Psoas muscle (tissue), 7 donors: ENCODE measurements at regions not wholly inside any gene's neighbourhood (a gene's known extent, or its start where the extent isn't known, plus 50 kb on each side); places are given as distances from the start of the nearest gene placed in this dataset.
"Not testable (repeated sequence)": the region's sequence is repeated elsewhere in the genome, so short reads cannot be mapped to it uniquely, and the experiment has no call there.

ENCODE experiments used
- ATAC-seq, 4 donors: fragments of 200-7000 bp; cut with Tn5 transposase; one replicate each; pipeline ENCODE4 v1.9.1; 2020; ENCODE audit warnings: moderate library complexity in 3 of 4, mild to moderate bottlenecking in 2 of 4
- DNase-seq, 2 donors: peaks; one replicate each; pipeline ENCODE4 v3.0.0-alpha.2; 2020
- H3K27ac ChIP-seq: fragments of 200-600 bp; one replicate; pipeline ENCODE4 v1.8.0; 2022
- H3K27me3 ChIP-seq, 3 donors: fragments of 200-600 bp in 1 of 3; one replicate each; pipeline versions ENCODE4 v1.6.1 to v1.8.0; 2013 to 2022; ENCODE audit warnings: low read length in 2 of 3, mild to moderate bottlenecking in 2 of 3, moderate library complexity in 1 of 3; ENCODE audit not compliant: insufficient read depth in 3 of 3
- H3K36me3 ChIP-seq, 2 donors: fragments of 200-600 bp in 1 of 2; one replicate each; pipeline versions ENCODE4 v1.6.1 to v1.8.0; 2013 to 2022; ENCODE audit warnings: low read depth in 1 of 2, mild to moderate bottlenecking in 1 of 2, moderate library complexity in 1 of 2; ENCODE audit not compliant: insufficient read depth in 1 of 2
- H3K4me1 ChIP-seq: fragments of 200-600 bp; one replicate; pipeline ENCODE4 v1.8.0; 2022
- H3K4me3 ChIP-seq: fragments of 200-600 bp; one replicate; pipeline ENCODE4 v1.8.0; 2022; ENCODE audit warnings: mild to moderate bottlenecking
- H3K9me3 ChIP-seq: fragments of 200-600 bp; one replicate; pipeline ENCODE4 v1.8.0; 2022
- WGBS, 3 donors: extraction: QIAGEN DNeasy Blood & Tissue Kit; methylation state at CpG; one replicate each; pipeline versions ENCODE4 v1.1.6 to v1.1.7; 2013; 5-methylcytosine and 5-hydroxymethylcytosine counted together
- intact Hi-C, 2 donors: fragments of 100-400 bp; cut with DNase I; formaldehyde crosslinking; loops; one replicate each; pipeline versions ENCODE4 v1.11.0 to v1.14.2; 2022
- TF ChIP-seq, protein P1 (sequence below): fragments of 200-600 bp; IDR thresholded peaks from one replicate; pipeline ENCODE4 v1.8.0; 2022; ENCODE audit warnings: antibody characterized with exemption
- donor health status: healthy with polysubstance abuse.
- donor health status: DM: no; HTN: no; CAD: no; lungs with moderate emphysema.
- donor health status: Bipolar disorder and iron deficiency.
- donor health status: healthy.
- donor health status: DM: yes; HTN: yes; CAD: no.
- donor health status: DM: no; HTN: no; CAD: no.
- donor health status: DM: yes; HTN: yes; CAD: no.

DNA sequence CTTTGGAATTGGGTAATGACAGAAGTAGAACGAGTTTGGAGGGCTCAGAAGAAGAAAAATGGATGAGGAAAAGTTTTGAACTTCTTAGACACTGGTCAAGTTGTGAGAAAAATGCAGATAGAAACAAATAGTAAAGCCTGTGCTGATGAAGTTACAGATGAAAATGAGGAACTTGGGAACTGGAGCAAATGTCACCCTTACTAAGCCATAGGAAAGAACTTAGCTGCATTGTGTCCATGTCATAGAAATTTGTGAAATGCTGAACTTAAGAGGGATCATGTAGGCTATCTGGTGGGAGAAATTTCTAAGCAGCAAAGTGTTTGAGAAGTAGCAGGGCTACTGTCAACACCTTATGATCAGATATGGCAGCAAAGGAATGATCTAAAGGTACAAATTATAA is 289.2 kb upstream of the PCDH9 start:
- no peak for ATAC-seq
- no peaks in the 10 kb centered on the region for H3K27me3 ChIP-seq
- DNase-seq = no peak
- intact Hi-C loops = no loop called here
- TF ChIP-seq, protein P1, sequence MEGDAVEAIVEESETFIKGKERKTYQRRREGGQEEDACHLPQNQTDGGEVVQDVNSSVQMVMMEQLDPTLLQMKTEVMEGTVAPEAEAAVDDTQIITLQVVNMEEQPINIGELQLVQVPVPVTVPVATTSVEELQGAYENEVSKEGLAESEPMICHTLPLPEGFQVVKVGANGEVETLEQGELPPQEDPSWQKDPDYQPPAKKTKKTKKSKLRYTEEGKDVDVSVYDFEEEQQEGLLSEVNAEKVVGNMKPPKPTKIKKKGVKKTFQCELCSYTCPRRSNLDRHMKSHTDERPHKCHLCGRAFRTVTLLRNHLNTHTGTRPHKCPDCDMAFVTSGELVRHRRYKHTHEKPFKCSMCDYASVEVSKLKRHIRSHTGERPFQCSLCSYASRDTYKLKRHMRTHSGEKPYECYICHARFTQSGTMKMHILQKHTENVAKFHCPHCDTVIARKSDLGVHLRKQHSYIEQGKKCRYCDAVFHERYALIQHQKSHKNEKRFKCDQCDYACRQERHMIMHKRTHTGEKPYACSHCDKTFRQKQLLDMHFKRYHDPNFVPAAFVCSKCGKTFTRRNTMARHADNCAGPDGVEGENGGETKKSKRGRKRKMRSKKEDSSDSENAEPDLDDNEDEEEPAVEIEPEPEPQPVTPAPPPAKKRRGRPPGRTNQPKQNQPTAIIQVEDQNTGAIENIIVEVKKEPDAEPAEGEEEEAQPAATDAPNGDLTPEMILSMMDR = no peak
- H3K27ac ChIP-seq = no peak overlapping the region
- 52 to 60% (median 58%) methylated on average over 1 of the region's 1 CpG for WGBS, 3 donors
- H3K4me1 ChIP-seq = no peaks in the 10 kb centered on the region
- H3K4me3 ChIP-seq = no peak overlapping the region
- no peaks in the 10 kb centered on the region for H3K36me3 ChIP-seq
- no peaks in the 10 kb centered on the region for H3K9me3 ChIP-seq

DNA sequence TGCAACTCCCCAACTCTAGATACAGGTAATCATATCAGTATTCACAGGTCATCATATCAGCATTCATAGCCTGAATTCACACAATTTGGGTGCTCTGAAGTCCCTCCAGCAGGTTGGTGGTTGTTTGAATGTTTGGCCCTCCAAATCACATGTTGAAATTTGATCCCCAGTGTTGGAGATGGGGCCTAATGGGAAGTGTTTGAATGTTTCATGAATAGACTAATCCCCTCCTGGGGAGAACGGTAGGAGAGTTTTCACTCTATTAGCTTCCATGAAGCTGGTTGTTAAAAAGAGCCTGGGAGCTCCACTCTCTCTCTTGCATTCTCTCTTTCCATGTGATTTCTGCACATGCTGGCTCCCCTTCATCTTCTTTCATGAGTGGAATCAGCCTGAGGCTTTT is 288.6 kb upstream of the PCDH9 start:
- TF ChIP-seq, protein P1 = no peak
- Histone ChIP-seq H3K4me3 (no peak overlapping the region), H3K27me3 (no peaks in the 10 kb centered on the region), H3K36me3 (no peaks in the 10 kb centered on the region), H3K27ac (no peak overlapping the region), H3K9me3 (no peaks in the 10 kb centered on the region), H3K4me1 (no peaks in the 10 kb centered on the region)
- no peak for ATAC-seq
- WGBS, 3 donors = 14 to 25% (median 20%) methylated on average over 1 of the region's 1 CpG
- intact Hi-C loops = no loop called here
- DNase-seq = no peak

DNA sequence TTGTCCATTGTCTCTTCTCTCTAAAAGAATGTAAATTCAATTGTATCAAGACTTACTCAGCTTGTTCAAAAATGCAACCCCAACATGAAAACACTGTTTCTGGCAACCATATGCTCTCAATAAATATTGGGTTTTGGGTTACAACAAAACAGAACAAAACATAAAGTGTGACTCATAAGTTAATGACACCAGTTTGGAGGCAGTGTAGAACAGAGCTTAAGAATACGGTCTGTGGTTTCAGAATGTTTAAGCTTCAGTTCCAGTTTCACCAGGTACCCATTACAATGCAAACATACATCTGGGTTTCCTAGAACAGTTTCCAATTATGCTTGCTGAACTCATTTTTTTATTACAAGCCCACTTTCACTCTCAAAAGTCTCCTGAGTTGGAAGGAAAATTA is 285.8 kb upstream of the PCDH9 start:
- WGBS, 3 donors = 20 to 32% (median 28%) methylated on average over 1 of the region's 1 CpG
- H3K27me3 ChIP-seq = no peaks in the 10 kb centered on the region
- no peaks in the 10 kb centered on the region for H3K4me1 ChIP-seq
- ATAC-seq = no peak
- TF ChIP-seq, protein P1 = no peak
- no peak overlapping the region for H3K27ac ChIP-seq
- H3K9me3 ChIP-seq = no peaks in the 10 kb centered on the region
- no peak for DNase-seq
- intact Hi-C loops = no loop called here
- H3K36me3 ChIP-seq = no peaks in the 10 kb centered on the region
- no peak overlapping the region for H3K4me3 ChIP-seq

DNA sequence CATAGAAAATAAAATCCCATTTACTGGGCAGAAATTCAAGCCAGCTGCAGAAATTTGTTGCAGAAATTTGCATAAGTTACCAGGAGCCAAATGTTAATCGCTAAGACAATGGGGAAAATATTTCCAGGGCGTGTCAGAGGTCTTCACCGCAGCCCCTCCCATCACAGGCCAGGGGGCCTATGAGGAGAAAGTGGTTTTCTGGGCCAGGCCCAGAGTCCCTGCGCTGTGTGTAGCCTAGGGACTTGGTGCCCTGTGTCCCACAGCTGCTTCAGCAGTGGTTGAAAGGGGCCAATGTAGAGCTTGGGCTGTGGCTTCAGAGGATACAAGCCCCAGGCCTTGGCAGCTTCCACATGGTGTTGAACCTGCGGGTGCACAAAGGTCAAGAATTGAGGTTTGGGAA is 278.9 kb upstream of the PCDH9 start:
- Histone ChIP-seq H3K27me3 (no peaks in the 10 kb centered on the region), H3K9me3 (no peaks in the 10 kb centered on the region), H3K4me1 (no peaks in the 10 kb centered on the region), H3K4me3 (no peak overlapping the region), H3K27ac (no peak overlapping the region), H3K36me3 (no peaks in the 10 kb centered on the region)
- TF ChIP-seq, protein P1 = no peak
- 43 to 63% (median 47%) methylated on average over 5 of the region's 5 CpGs for WGBS, 3 donors
- no peak for DNase-seq
- intact Hi-C loops = no loop called here
- no peak for ATAC-seq

DNA sequence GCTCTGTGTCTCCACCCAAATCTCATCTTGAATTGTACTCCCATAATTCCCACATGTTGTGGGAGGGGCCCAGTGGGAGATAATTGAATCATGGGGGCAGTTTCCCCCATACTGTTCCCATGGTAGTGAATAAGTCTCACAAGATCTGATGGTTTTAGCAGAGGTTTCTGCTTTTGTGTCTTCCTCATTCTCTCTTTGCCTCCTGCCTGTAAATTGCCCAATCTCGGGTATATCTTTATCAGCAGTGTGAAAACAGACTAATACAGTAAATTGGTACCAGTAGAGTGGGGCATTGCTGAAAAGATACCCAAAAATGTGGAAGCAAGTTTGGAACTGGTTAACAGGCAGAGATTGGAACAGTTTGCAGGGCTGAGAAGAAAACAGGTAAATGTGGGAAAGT is 278.1 kb upstream of the PCDH9 start:
- H3K4me1 ChIP-seq, H3K4me3 ChIP-seq, intact Hi-C loops, H3K27ac ChIP-seq, DNase-seq, H3K36me3 ChIP-seq, H3K27me3 ChIP-seq, H3K9me3 ChIP-seq, ATAC-seq: not testable (repeated sequence)
- WGBS, 3 donors = 61 to 69% (median 63%) methylated on average over 1 of the region's 1 CpG
